ENCODE measurements at regions not wholly inside any gene's neighbourhood (a gene's known extent, or its start where the extent isn't known, plus 50 kb on each side); places are given as distances from the start of the nearest gene placed in this dataset.

- TF ChIP-seq REST (IDR thresholded peaks at IDR 0.05; ENCODE audit: unreplicated experiment), result no peak
- no peak for TF ChIP-seq CTCF (conservative IDR thresholded peaks at IDR 0.05; ENCODE audit: low read depth in 2 of 2)
Observed at GRCh38 chr4:121534187-121534586, 153.4 kb upstream of the QRFPR start (continued).

- Histone ChIP-seq H3K79me2 (replicated peaks; ENCODE audit: insufficient read depth) (no peaks in the 10 kb centered on the region), H3K4me2 (no peak overlapping the region), H3K36me3 (ENCODE audit: insufficient read depth) (no peaks in the 10 kb centered on the region), H3K27ac (ENCODE audit: low read depth) (no peak overlapping the region), H2AFZ (no peak overlapping the region), H3K27me3 (ENCODE audit: insufficient read depth) (no peaks in the 10 kb centered on the region), H3K4me1 (ENCODE audit: insufficient read depth) (no peaks in the 10 kb centered on the region), H3F3A (replicated peaks; ENCODE audit: low read depth) (no peaks in the 10 kb centered on the region), H3K4me3 (no peak overlapping the region), H4K20me1 (replicated peaks; ENCODE audit: insufficient read depth) (no peaks in the 10 kb centered on the region), H3K9me2 (ENCODE audit: insufficient read depth) (no peaks in the 10 kb centered on the region; the same call in 1 of the 2 replicates)
- no peak overlapping the region for H3K27ac Mint-ChIP-seq
- no peaks in the 10 kb centered on the region for H3K27me3 Mint-ChIP-seq (ENCODE audit: insufficient read depth, low read depth, poor library complexity)
- no peak for DNase-seq (ENCODE audit: low spot score)
- H3K4me1 Mint-ChIP-seq, result peaks cover 5% of the 10 kb centered on the region; the same call in 2 of the 3 replicates
- TF ChIP-seq REST (IDR thresholded peaks at IDR 0.05; ENCODE audit: unreplicated experiment), result no peak
- TF ChIP-seq JUNB (IDR thresholded peaks at IDR 0.05; ENCODE audit: unreplicated experiment), result no peak
- TF ChIP-seq ZNF331 (CRISPR knock-in tag; IDR thresholded peaks at IDR 0.05; ENCODE audit: low read depth), result no peak
- no peak for TF ChIP-seq EZH2phosphoT487 (IDR thresholded peaks at IDR 0.05; ENCODE audit: unreplicated experiment)
- no peak for TF ChIP-seq ETS1 (IDR thresholded peaks at IDR 0.05)
- no peak for TF ChIP-seq STAT1 (IDR thresholded peaks at IDR 0.05; ENCODE audit: unreplicated experiment)
- TF ChIP-seq CTCF (conservative IDR thresholded peaks at IDR 0.05; ENCODE audit: low read depth in 2 of 2), result no peak
- no peak for TF ChIP-seq EZH2 (IDR thresholded peaks at IDR 0.05; ENCODE audit: low read depth, unreplicated experiment)
- TF ChIP-seq NANOG (IDR thresholded peaks at IDR 0.05; ENCODE audit: borderline replicate concordance), result no peak
- TF ChIP-seq ZNF114 (CRISPR knock-in tag; IDR thresholded peaks at IDR 0.05), result no peak
- TF ChIP-seq POLR2AphosphoS5 (IDR thresholded peaks at IDR 0.05; ENCODE audit: low read depth), result no peak
- ATAC-seq, result no peak
- H3K4me3 Mint-ChIP-seq, result no peak overlapping the region
- H3K36me3 Mint-ChIP-seq (ENCODE audit: low read depth), result no peaks in the 10 kb centered on the region
- H3K9me3 Mint-ChIP-seq, result no peaks in the 10 kb centered on the region
Observed at GRCh38 chr4:121526509-121526908, 145.7 kb upstream of the QRFPR start.

Data from GM23338 (cell line).